ENCODE measurements at regions not wholly inside any gene's neighbourhood (a gene's known extent, or its start where the extent isn't known, plus 50 kb on each side); places are given as distances from the start of the nearest gene placed in this dataset.
"Not testable (repeated sequence)": the region's sequence is repeated elsewhere in the genome, so short reads cannot be mapped to it uniquely, and the experiment has no call there.

- DNase-seq (ENCODE audit: low spot score) = no peak
- no peak for TF ChIP-seq CTCF (IDR thresholded peaks at IDR 0.05; ENCODE audit: extremely low read depth, missing control alignments)
These were observed 747.4 kb upstream of the SLC8A1 start for GRCh38 chr2:41199334-41199733.

GRCh38 chr2:41204315-41204714, 752.4 kb upstream of the SLC8A1 start:
- no peak for DNase-seq (ENCODE audit: low spot score)
- TF ChIP-seq CTCF (IDR thresholded peaks at IDR 0.05; ENCODE audit: extremely low read depth, missing control alignments) = no peak

- DNase-seq (ENCODE audit: low spot score) = no peak
- TF ChIP-seq CTCF (IDR thresholded peaks at IDR 0.05; ENCODE audit: extremely low read depth, missing control alignments) = no peak
These were observed 754.1 kb upstream of the SLC8A1 start for GRCh38 chr2:41206004-41206403.

GRCh38 chr2:41207578-41207977, 755.7 kb upstream of the SLC8A1 start:
- TF ChIP-seq CTCF (IDR thresholded peaks at IDR 0.05; ENCODE audit: extremely low read depth, missing control alignments) = no peak
- no peak for DNase-seq (ENCODE audit: low spot score)

GRCh38 chr2:41210030-41210429, 758.1 kb upstream of the SLC8A1 start:
- not testable (repeated sequence) for DNase-seq (ENCODE audit: low spot score)

GRCh38 chr2:41216978-41217377, 765.1 kb upstream of the SLC8A1 start:
- no peak for TF ChIP-seq CTCF (IDR thresholded peaks at IDR 0.05; ENCODE audit: extremely low read depth, missing control alignments)
- DNase-seq (ENCODE audit: low spot score) = no peak

GRCh38 chr2:41222593-41222992, 770.7 kb upstream of the SLC8A1 start:
- DNase-seq (ENCODE audit: low spot score) = no peak
- TF ChIP-seq CTCF (IDR thresholded peaks at IDR 0.05; ENCODE audit: extremely low read depth, missing control alignments) = no peak

- DNase-seq (ENCODE audit: low spot score) = no peak
- no peak for TF ChIP-seq CTCF (IDR thresholded peaks at IDR 0.05; ENCODE audit: extremely low read depth, missing control alignments)
These were observed 782.2 kb upstream of the SLC8A1 start for GRCh38 chr2:41234093-41234492.

Data from GM20000 (cell line).